HG03457 (cell line): ENCODE measurements at regions not wholly inside any gene's neighbourhood (a gene's known extent, or its start where the extent isn't known, plus 50 kb on each side); places are given as distances from the start of the nearest gene placed in this dataset.

ENCODE experiments used
- ATAC-seq: cut with Tn5 transposase; IDR thresholded peaks from one replicate; pipeline ENCODE4 v1.9.1; 2021; ENCODE audit warnings: moderate number of reproducible peaks; ENCODE audit not compliant: unreplicated experiment

GRCh38 chr2:56693501-56693900, 509.7 kb downstream of the CCDC85A start:
- no peak for ATAC-seq

- ATAC-seq, result no peak
Measured at GRCh38 chr2:56703001-56703400, 519.2 kb downstream of the CCDC85A start.

GRCh38 chr2:56705713-56706112, 521.9 kb downstream of the CCDC85A start:
- ATAC-seq, result no peak

GRCh38 chr2:56707218-56707617, 523.4 kb downstream of the CCDC85A start:
- ATAC-seq, result no peak

- ATAC-seq, result no peak
Measured at GRCh38 chr2:56707650-56708049, 523.9 kb downstream of the CCDC85A start.

- ATAC-seq, result no peak
Measured at GRCh38 chr2:56709181-56709580, 525.4 kb downstream of the CCDC85A start.

GRCh38 chr2:56713161-56713676, 529.4 kb downstream of the CCDC85A start:
- no peak for ATAC-seq

- no peak for ATAC-seq
Measured at GRCh38 chr2:56713978-56714377, 530.2 kb downstream of the CCDC85A start.

GRCh38 chr2:56714400-56714799, 530.6 kb downstream of the CCDC85A start:
- ATAC-seq, result no peak

- no peak for ATAC-seq
Measured at GRCh38 chr2:56715683-56716082, 531.9 kb downstream of the CCDC85A start.

- ATAC-seq, result no peak
Measured at GRCh38 chr2:56718413-56718812, 534.6 kb downstream of the CCDC85A start.

- no peak for ATAC-seq
Measured at GRCh38 chr2:56729212-56729611, 545.4 kb downstream of the CCDC85A start.

- ATAC-seq, result no peak
Measured at GRCh38 chr2:56732946-56733345, 549.2 kb downstream of the CCDC85A start.

- no peak for ATAC-seq
Measured at GRCh38 chr2:56739413-56739812, 555.6 kb downstream of the CCDC85A start.

GRCh38 chr2:56741601-56742102, 557.9 kb downstream of the CCDC85A start:
- no peak for ATAC-seq

- ATAC-seq, result no peak
Measured at GRCh38 chr2:56743807-56744206, 560.0 kb downstream of the CCDC85A start.

GRCh38 chr2:56749152-56749752, 565.5 kb downstream of the CCDC85A start:
- ATAC-seq, result no peak

- ATAC-seq, result no peak
Measured at GRCh38 chr2:56753182-56753581, 569.4 kb downstream of the CCDC85A start.

- no peak for ATAC-seq
Measured at GRCh38 chr2:56754066-56754615, 570.4 kb downstream of the CCDC85A start.

- ATAC-seq, result no peak
Measured at GRCh38 chr2:56754627-56755026, 570.8 kb downstream of the CCDC85A start.

GRCh38 chr2:56757884-56758545, 574.2 kb downstream of the CCDC85A start:
- no peak for ATAC-seq

- ATAC-seq, result no peak
Measured at GRCh38 chr2:56763683-56764082, 579.9 kb downstream of the CCDC85A start.
